ENCODE measurements at regions not wholly inside any gene's neighbourhood (a gene's known extent, or its start where the extent isn't known, plus 50 kb on each side); places are given as distances from the start of the nearest gene placed in this dataset.

GRCh38 chrX:538311-538710 lies 92.3 kb upstream of the SHOX start:
- TF ChIP-seq CTCF (IDR thresholded peaks at IDR 0.05) (no peak), ATF3 (CRISPR knock-in tag; conservative IDR thresholded peaks at IDR 0.05) (no peak), TEAD1 (CRISPR knock-in tag; IDR thresholded peaks at IDR 0.05) (no peak), ZNF423 (CRISPR knock-in tag; IDR thresholded peaks at IDR 0.05) (no peak), ATF6 (CRISPR knock-in tag; IDR thresholded peaks at IDR 0.05) (no peak), SMAD4 (CRISPR knock-in tag; IDR thresholded peaks at IDR 0.05) (no peak), ESRRA (CRISPR knock-in tag; IDR thresholded peaks at IDR 0.05; ENCODE audit: borderline replicate concordance) (no peak), JUN (CRISPR knock-in tag; IDR thresholded peaks at IDR 0.05) (no peak), ZNF396 (CRISPR knock-in tag; IDR thresholded peaks at IDR 0.05; ENCODE audit: borderline replicate concordance) (no peak)
- TF ChIP-seq, protein P1, sequence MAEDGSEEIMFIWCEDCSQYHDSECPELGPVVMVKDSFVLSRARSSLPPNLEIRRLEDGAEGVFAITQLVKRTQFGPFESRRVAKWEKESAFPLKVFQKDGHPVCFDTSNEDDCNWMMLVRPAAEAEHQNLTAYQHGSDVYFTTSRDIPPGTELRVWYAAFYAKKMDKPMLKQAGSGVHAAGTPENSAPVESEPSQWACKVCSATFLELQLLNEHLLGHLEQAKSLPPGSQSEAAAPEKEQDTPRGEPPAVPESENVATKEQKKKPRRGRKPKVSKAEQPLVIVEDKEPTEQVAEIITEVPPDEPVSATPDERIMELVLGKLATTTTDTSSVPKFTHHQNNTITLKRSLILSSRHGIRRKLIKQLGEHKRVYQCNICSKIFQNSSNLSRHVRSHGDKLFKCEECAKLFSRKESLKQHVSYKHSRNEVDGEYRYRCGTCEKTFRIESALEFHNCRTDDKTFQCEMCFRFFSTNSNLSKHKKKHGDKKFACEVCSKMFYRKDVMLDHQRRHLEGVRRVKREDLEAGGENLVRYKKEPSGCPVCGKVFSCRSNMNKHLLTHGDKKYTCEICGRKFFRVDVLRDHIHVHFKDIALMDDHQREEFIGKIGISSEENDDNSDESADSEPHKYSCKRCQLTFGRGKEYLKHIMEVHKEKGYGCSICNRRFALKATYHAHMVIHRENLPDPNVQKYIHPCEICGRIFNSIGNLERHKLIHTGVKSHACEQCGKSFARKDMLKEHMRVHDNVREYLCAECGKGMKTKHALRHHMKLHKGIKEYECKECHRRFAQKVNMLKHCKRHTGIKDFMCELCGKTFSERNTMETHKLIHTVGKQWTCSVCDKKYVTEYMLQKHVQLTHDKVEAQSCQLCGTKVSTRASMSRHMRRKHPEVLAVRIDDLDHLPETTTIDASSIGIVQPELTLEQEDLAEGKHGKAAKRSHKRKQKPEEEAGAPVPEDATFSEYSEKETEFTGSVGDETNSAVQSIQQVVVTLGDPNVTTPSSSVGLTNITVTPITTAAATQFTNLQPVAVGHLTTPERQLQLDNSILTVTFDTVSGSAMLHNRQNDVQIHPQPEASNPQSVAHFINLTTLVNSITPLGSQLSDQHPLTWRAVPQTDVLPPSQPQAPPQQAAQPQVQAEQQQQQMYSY (CRISPR knock-in tag; IDR thresholded peaks at IDR 0.05): no peak
- TF ChIP-seq, protein P2, sequence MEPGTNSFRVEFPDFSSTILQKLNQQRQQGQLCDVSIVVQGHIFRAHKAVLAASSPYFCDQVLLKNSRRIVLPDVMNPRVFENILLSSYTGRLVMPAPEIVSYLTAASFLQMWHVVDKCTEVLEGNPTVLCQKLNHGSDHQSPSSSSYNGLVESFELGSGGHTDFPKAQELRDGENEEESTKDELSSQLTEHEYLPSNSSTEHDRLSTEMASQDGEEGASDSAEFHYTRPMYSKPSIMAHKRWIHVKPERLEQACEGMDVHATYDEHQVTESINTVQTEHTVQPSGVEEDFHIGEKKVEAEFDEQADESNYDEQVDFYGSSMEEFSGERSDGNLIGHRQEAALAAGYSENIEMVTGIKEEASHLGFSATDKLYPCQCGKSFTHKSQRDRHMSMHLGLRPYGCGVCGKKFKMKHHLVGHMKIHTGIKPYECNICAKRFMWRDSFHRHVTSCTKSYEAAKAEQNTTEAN (CRISPR knock-in tag; IDR thresholded peaks at IDR 0.05): no peak

All from WTC11 (cell line).